T-helper 2 cell treated with Interferon-gamma antibody and Interleukin-4, amounts not matched to agents 5 μg/mL and 100 μg/mL, for 36 hours (primary cell): ENCODE measurements at regions not wholly inside any gene's neighbourhood (a gene's known extent, or its start where the extent isn't known, plus 50 kb on each side); places are given as distances from the start of the nearest gene placed in this dataset.
"Not testable (repeated sequence)": the region's sequence is repeated elsewhere in the genome, so short reads cannot be mapped to it uniquely, and the experiment has no call there.

Source experiments
- DNase-seq: peaks from one replicate; pipeline ENCODE4 v3.0.0; 2021; ENCODE audit warnings: low spot score
- H3K27ac Mint-ChIP-seq: one replicate; pipeline ENCODE4 v1.8.0; 2021; ENCODE audit warnings: mild to moderate bottlenecking, mixed read lengths
- H3K27me3 Mint-ChIP-seq: one replicate; pipeline ENCODE4 v1.8.0; 2021; ENCODE audit warnings: low read depth, mixed read lengths
- H3K36me3 Mint-ChIP-seq: one replicate; pipeline ENCODE4 v1.8.0; 2021; ENCODE audit warnings: low read depth, mixed read lengths
- H3K4me1 Mint-ChIP-seq: one replicate; pipeline ENCODE4 v1.8.0; 2021; ENCODE audit warnings: low read depth, mixed read lengths
- H3K4me3 Mint-ChIP-seq: one replicate; pipeline ENCODE4 v1.8.0; 2022; ENCODE audit warnings: mild to moderate bottlenecking, moderate library complexity, mixed read lengths
- H3K9me3 Mint-ChIP-seq: one replicate; pipeline ENCODE4 v1.8.0; 2021; ENCODE audit warnings: mixed read lengths

DNA sequence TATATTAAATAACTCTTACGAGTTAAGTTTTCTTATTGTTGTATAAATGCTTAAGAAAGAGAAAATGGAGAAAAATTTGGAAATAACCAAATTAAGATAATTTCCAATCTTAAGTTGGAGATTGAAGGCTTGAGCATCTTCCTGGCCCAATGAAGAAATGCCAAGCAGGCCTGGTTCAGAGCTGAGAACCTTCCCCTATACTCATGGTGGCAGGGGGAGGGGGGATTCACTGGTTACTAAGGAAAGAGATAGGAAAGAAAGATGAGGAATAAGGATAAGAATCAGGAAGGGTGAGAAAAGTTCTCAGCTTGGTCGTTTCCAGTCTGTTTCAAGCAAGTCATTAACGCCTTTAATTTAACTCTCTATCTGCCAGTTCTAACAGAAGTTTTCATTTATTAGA lies 166.2 kb downstream of the AVL9 start:
- H3K4me1 Mint-ChIP-seq, result no peaks in the 10 kb centered on the region
- DNase-seq, result no peak

DNA sequence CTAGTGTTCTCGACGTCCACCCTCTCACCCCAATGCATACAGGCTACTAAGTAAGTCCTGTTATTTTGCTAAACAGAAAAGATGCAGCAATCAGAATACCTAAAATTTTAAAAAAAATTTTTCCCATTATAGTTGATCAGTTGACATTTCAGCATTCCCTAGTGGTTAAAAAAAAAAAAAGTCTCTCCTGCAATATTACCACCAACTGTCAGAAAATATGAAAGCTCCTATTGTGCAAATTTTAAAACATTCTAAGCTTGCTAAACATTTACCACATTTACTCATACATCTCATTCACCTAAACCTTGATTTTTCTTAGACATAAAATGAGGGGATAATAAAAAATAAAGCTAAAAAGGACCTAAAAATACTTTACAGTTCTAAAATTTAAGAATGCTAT lies 165.6 kb downstream of the AVL9 start:
- H3K27ac Mint-ChIP-seq, result no peak overlapping the region
- no peak overlapping the region for H3K4me3 Mint-ChIP-seq
- no peaks in the 10 kb centered on the region for H3K36me3 Mint-ChIP-seq

More for the DNA sequence above, 166.2 kb downstream of the AVL9 start:
- Mint-ChIP-seq H3K36me3 (no peaks in the 10 kb centered on the region), H3K27me3 (peaks cover 23% of the 10 kb centered on the region), H3K9me3 (no peaks in the 10 kb centered on the region), H3K4me3 (no peak overlapping the region), H3K27ac (no peak overlapping the region)

DNA sequence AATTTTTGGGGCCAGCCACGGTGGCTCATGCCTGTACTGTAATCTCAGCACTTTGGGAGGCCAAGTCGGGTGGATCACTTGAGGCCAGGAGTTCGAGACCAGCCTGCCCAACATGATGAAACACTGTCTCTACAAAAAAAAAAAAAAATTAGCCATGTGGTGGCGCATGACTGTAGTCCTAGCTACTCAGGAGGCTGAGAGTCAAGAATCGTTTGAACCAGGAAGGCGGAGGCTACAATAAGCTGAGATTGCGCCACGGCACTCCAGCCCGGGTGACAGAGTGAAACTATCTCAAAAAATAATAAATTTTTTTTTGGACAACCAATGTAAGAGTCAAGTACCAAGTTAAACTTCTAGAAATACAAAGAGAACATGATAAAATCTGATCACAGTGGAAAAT lies 164.6 kb downstream of the AVL9 start:
- Mint-ChIP-seq H3K4me3 (no peak overlapping the region), H3K27me3 (peaks cover 19% of the 10 kb centered on the region), H3K27ac (no peak overlapping the region), H3K4me1 (no peaks in the 10 kb centered on the region), H3K36me3 (no peaks in the 10 kb centered on the region), H3K9me3 (no peaks in the 10 kb centered on the region)
- no peak for DNase-seq

More for the DNA sequence above, 165.6 kb downstream of the AVL9 start:
- Mint-ChIP-seq H3K27me3 (peaks cover 23% of the 10 kb centered on the region), H3K4me1 (no peaks in the 10 kb centered on the region), H3K9me3 (no peaks in the 10 kb centered on the region)
- no peak for DNase-seq

DNA sequence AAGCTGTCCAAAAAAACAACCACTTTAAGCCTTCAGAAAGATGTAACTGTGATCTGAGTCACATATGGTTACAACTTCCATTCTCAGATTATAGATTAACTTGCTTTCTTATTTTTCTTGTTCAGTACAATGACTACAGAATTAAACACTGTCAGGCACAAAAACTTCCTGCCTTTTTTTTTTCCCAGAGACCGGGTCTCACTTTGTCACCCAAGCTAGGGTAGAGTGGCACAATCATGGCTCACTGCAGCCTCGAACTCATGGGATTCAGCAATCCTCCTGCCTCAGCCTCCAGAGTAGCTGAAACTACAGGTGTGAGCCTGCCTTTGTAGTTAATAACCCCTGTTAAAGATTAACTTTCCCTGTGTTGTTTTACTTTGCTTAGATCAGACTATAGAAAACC lies 163.2 kb downstream of the AVL9 start:
- no peak overlapping the region for H3K4me3 Mint-ChIP-seq
- no peaks in the 10 kb centered on the region for H3K36me3 Mint-ChIP-seq
- no peaks in the 10 kb centered on the region for H3K4me1 Mint-ChIP-seq
- H3K9me3 Mint-ChIP-seq, result no peaks in the 10 kb centered on the region
- no peak overlapping the region for H3K27ac Mint-ChIP-seq
- no peak for DNase-seq
- peaks cover 11% of the 10 kb centered on the region for H3K27me3 Mint-ChIP-seq

DNA sequence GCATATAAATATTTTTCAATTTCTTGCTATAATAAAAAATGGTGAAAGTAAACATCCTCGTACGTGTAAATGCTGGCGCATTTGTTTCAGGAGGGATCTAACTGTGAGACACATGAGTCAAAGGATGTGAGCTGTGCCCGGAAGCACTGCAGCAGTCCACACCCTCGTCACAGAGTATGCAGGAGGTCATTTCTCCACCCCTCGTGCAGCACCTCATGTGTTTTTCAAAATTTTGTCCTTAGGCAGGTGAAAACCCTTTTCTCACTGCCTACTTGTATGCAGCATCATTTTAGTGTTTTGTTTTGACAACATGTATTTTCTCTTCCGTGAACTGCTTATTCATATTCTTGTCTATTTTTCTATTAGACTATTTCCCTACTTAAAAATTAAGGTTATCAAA lies 162.7 kb downstream of the AVL9 start:
- Mint-ChIP-seq H3K27me3 (peaks cover 8% of the 10 kb centered on the region), H3K4me3 (no peak overlapping the region), H3K9me3 (no peaks in the 10 kb centered on the region), H3K4me1 (no peaks in the 10 kb centered on the region), H3K36me3 (no peaks in the 10 kb centered on the region), H3K27ac (no peak overlapping the region)
- DNase-seq, result no peak

DNA sequence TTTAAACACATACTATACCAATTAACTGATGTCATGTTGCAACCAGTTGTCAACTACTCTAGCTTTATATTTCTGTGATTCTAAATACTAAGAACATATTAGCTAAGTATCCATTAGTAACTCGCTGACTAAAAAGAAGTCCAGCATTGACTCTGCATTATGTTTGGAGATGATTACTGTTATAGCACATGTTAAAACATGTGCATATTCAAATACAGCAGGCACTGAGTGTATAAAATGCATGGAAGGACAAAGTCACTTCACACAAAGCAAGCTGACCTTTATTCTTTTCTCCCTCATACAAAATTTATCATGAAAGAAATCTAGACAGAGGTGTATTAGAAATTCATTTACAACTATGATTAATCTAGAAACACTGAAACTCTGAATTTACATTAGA lies 159.3 kb downstream of the AVL9 start:
- peaks cover 19% of the 10 kb centered on the region for H3K27me3 Mint-ChIP-seq
- not testable (repeated sequence) for DNase-seq, H3K4me3 Mint-ChIP-seq, H3K27ac Mint-ChIP-seq, H3K36me3 Mint-ChIP-seq, H3K9me3 Mint-ChIP-seq, H3K4me1 Mint-ChIP-seq

DNA sequence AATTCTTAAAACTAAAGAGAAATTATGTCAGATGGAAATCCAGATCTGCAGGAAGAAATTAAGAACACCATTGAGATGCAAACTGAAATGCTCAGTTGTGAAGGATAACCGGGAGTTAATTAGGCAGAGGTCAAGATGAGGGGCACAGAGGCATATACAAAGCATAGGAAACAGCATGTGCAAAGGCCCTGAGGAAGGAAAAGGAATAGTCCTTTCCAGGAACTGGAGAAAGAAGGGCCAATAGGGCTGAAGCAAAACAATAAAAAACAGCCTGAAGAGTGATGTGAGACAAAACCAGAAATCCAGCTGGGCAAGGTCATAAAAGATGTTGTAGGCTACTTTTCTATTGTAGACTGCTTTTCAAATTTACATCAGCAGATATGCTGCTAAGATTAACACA lies 155.1 kb downstream of the AVL9 start:
- DNase-seq, H3K27ac Mint-ChIP-seq, H3K4me3 Mint-ChIP-seq: not testable (repeated sequence)

DNA sequence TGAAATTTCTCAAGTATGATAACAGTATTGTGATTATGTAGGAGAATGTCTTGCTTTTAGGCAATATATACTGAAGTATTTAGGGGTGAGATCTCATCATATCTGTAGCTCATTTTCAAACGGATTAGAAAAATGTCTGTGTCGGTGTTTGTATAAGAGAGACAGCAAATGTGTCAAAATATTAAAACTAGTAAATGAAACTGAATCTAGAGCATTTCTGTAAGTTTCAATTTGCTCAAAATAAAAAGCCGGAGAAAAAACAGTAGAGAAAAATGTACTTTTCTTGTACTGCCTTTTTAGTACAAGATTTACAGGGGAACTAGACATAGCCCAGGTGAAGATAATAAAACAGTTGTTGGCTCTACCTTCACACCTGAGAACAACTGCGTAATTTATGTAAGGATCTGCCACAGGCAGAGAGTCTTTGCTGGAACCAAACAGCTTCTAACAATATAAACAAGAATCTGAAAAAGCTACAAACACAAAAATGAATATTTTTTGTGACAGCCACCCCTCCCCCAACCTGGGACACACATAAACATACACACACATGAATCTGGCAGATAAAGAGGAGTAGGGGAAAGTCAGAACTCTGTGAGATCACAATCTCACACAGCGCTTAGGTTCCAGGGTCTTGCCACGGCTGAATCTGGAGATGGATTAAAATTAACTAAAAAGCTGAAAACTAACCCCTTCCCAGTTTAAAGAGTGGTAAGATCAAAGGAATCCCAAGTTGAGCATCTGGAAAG lies 153.3 kb downstream of the AVL9 start:
- H3K27me3 Mint-ChIP-seq, result peaks cover 27% of the 10 kb centered on the region
- DNase-seq, result no peak
- no peak overlapping the region for H3K27ac Mint-ChIP-seq
- H3K4me1 Mint-ChIP-seq, result no peaks in the 10 kb centered on the region
- H3K9me3 Mint-ChIP-seq, result no peaks in the 10 kb centered on the region
- no peaks in the 10 kb centered on the region for H3K36me3 Mint-ChIP-seq
- no peak overlapping the region for H3K4me3 Mint-ChIP-seq

More for the DNA sequence above, 155.1 kb downstream of the AVL9 start:
- H3K4me1 Mint-ChIP-seq, H3K36me3 Mint-ChIP-seq, H3K9me3 Mint-ChIP-seq: not testable (repeated sequence)
- peaks cover 26% of the 10 kb centered on the region for H3K27me3 Mint-ChIP-seq

DNA sequence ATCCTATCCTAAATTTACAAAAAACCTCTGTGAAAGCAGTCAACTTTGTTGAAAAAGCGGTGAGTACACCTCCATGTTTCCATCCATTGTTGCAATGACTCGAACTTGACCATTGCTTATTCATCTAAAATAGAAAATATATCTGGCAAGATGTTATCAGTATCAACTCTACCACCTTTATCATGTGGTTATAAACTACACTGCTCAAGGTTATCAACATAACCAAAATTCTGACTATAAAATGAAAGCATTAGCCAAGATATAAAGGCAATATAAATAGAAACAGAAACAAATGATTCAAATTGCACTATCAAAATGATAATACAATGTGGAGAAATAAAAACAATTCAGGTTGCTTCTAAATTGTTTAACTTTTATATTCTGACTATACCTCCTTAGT lies 150.0 kb downstream of the AVL9 start:
- not testable (repeated sequence) for H3K4me3 Mint-ChIP-seq, H3K9me3 Mint-ChIP-seq, H3K36me3 Mint-ChIP-seq, DNase-seq, H3K4me1 Mint-ChIP-seq, H3K27ac Mint-ChIP-seq
- H3K27me3 Mint-ChIP-seq, result peaks cover 21% of the 10 kb centered on the region

DNA sequence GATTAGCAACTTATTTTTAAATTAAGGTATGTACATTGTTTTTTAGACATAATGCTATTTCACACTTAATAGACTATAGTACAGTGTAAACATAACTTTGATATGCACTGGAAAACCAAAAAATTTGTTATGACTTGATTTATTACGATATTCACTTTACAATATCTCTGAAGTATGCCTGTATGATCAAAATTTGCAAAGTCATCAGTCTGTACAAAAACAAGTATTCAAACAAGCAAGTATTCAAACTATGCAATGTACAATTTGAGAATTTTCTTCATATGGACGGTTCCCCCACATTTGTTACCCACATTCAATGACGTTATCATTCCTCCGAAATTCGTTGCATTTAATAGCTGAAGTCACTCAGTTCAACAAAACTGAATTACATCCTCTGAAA lies 147.9 kb downstream of the AVL9 start:
- no peaks in the 10 kb centered on the region for H3K36me3 Mint-ChIP-seq
- peaks cover 10% of the 10 kb centered on the region for H3K27me3 Mint-ChIP-seq
- no peaks in the 10 kb centered on the region for H3K9me3 Mint-ChIP-seq
- DNase-seq, result no peak
- no peak overlapping the region for H3K27ac Mint-ChIP-seq
- H3K4me3 Mint-ChIP-seq, result no peak overlapping the region
- peaks cover 5% of the 10 kb centered on the region for H3K4me1 Mint-ChIP-seq

DNA sequence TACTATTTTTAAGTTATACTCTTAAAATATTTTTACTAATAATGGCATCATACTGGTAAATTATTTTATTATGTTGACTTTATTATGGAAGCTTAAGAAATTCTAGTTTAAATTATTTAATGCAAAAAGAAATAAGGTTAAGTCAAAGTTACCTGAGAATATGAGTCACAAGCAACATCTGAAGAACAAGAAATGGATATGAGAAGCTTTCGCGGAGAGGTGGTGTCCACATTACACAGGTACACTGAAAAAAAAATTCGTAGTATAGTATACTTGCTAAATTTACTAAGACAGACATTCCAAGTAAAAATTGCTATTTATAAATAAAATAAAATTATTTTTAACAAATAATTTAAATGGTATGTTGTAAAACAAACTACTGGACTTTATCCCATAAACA lies 143.8 kb downstream of the AVL9 start:
- Mint-ChIP-seq H3K27ac (no peak overlapping the region), H3K4me1 (peaks cover 10% of the 10 kb centered on the region), H3K36me3 (no peaks in the 10 kb centered on the region), H3K4me3 (no peak overlapping the region), H3K27me3 (peaks cover 8% of the 10 kb centered on the region), H3K9me3 (no peaks in the 10 kb centered on the region)
- DNase-seq, result no peak

DNA sequence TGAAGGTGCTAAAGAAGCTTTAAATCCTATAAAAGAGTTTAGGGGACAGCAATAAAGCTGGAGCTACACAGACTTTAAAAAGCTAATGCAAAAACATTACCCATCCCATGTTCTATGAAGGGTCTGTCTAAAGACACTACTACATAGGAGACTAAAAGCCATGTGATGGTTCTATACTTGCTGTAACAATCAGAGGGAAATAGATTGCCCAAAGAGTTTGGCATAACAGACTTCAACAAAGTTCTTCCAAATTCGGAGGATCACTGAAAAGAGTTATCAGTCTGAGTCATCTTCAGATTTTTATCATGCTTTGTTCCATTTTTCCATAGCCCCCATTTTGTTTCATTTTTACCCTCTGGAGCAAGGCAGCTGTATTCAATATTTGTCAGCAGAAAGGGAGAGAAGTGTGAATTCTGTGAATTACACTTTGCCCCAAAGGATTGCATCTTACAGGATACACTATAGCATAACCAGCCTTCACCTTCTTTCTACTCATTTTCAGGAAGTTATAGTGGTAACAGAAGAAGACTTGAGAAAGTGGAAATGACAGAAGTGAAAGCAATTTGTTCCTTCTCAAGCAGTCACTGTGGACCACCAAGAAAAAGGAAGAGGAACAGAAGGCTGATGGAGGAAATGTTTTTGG lies 143.3 kb downstream of the AVL9 start:
- H3K4me3 Mint-ChIP-seq, H3K27ac Mint-ChIP-seq, DNase-seq: not testable (repeated sequence)

More for the DNA sequence above, 143.3 kb downstream of the AVL9 start:
- not testable (repeated sequence) for H3K36me3 Mint-ChIP-seq, H3K9me3 Mint-ChIP-seq
- H3K4me1 Mint-ChIP-seq, result peaks cover 10% of the 10 kb centered on the region
- H3K27me3 Mint-ChIP-seq, result peaks cover 10% of the 10 kb centered on the region
